Spleen (tissue), 11 donors: ENCODE measurements at regions not wholly inside any gene's neighbourhood (a gene's known extent, or its start where the extent isn't known, plus 50 kb on each side); places are given as distances from the start of the nearest gene placed in this dataset.

Experiments used
- DNase-seq: peaks from one replicate; pipeline ENCODE4 v3.0.0-alpha.2; 2020
- H3K27ac ChIP-seq, 8 donors: fragments of 200-600 bp; sonication (generic) in 7 of 8; 1 replicate in 4 of 8; 2 replicates in 4 of 8; pipeline versions ENCODE4 v1.5.0 to v1.8.0; 2016 to 2021; ENCODE audit warnings: inconsistent platforms in 4 of 8, mild to moderate bottlenecking in 4 of 8, moderate library complexity in 1 of 8
- H3K27me3 ChIP-seq, 7 donors: fragments of 200-600 bp; sonication (generic) in 6 of 7; replicated peaks in 1 of 7; 1 replicate in 4 of 7; 2 replicates in 3 of 7; pipeline versions ENCODE4 v1.5.0 to v1.8.0; 2016 to 2021; ENCODE audit warnings: inconsistent platforms in 3 of 7, mild to moderate bottlenecking in 1 of 7
- H3K36me3 ChIP-seq, 6 donors: fragments of 200-600 bp; sonication (generic) in 5 of 6; 1 replicate in 4 of 6; 2 replicates in 2 of 6; pipeline versions ENCODE4 v1.5.0 to v1.8.0; 2016 to 2021; ENCODE audit warnings: inconsistent platforms in 2 of 6
- H3K4me1 ChIP-seq, 6 donors: fragments of 200-600 bp; sonication (generic) in 5 of 6; 1 replicate in 3 of 6; 2 replicates in 3 of 6; pipeline versions ENCODE4 v1.5.0 to v1.8.0; 2016 to 2021; ENCODE audit warnings: inconsistent platforms in 3 of 6
- H3K4me3 ChIP-seq, 8 donors: fragments of 200-600 bp; sonication (generic) in 7 of 8; 1 replicate in 4 of 8; 2 replicates in 4 of 8; pipeline versions ENCODE4 v1.5.0 to v1.8.0; 2016 to 2021; ENCODE audit warnings: inconsistent platforms in 4 of 8, mild to moderate bottlenecking in 4 of 8, moderate library complexity in 2 of 8
- H3K9me3 ChIP-seq, 8 donors: fragments of 200-600 bp; sonication (generic) in 7 of 8; 1 replicate in 4 of 8; 2 replicates in 4 of 8; pipeline versions ENCODE4 v1.5.0 to v1.8.0; 2016 to 2021; ENCODE audit warnings: inconsistent platforms in 4 of 8
- CTCF ChIP-seq, 11 experiments: fragments of 200-600 bp in 7 of 11; fragments of 450-650 bp in 4 of 11; sonication (generic) in 4 of 11; IDR thresholded peaks in 8 of 11; conservative IDR thresholded peaks in 3 of 11; 1 replicate in 7 of 11; 2 replicates in 4 of 11; pipeline versions ENCODE4 v1.4.0 to v1.8.0; 2016 to 2021; ENCODE audit warnings: antibody characterized with exemption in 11 of 11, inconsistent platforms in 4 of 11, mild to moderate bottlenecking in 1 of 11
- POLR2A ChIP-seq, 3 donors: fragments of 450-650 bp; IDR thresholded peaks; one replicate each; pipeline ENCODE4 v1.5.1; 2017; ENCODE audit warnings: antibody characterized with exemption in 3 of 3, mild to moderate bottlenecking in 1 of 3
- POLR2AphosphoS5 ChIP-seq, 3 donors: sonication (generic); formaldehyde crosslinking; IDR thresholded peaks; one replicate each; pipeline ENCODE4 v1.5.1; 2017; ENCODE audit warnings: antibody characterized with exemption in 3 of 3
- WGBS, 5 donors: extraction: QIAGEN DNeasy Blood & Tissue Kit in 3 of 5; methylation state at CpG; one replicate each; pipeline versions ENCODE4 v1.1.5 to v1.1.7; 2013 to 2018; 5-methylcytosine and 5-hydroxymethylcytosine counted together
- intact Hi-C: fragments of 100-400 bp; cut with DNase I; formaldehyde crosslinking; loops from one replicate; pipeline ENCODE4 v1.15.0; 2023; ENCODE audit warnings: low total_unique reads
- donor health status: healthy with polysubstance abuse.
- donor health status: DM: no; HTN: no; CAD: no; lungs with moderate emphysema.
- donor health status: DM: no; HTN: no; CAD: no.
- donor health status: Bipolar disorder and iron deficiency.
- donor health status: healthy.
- donor health status: DM: no; HTN: no; CAD: no.
- donor health status: DM: yes; HTN: yes; CAD: no.

DNA sequence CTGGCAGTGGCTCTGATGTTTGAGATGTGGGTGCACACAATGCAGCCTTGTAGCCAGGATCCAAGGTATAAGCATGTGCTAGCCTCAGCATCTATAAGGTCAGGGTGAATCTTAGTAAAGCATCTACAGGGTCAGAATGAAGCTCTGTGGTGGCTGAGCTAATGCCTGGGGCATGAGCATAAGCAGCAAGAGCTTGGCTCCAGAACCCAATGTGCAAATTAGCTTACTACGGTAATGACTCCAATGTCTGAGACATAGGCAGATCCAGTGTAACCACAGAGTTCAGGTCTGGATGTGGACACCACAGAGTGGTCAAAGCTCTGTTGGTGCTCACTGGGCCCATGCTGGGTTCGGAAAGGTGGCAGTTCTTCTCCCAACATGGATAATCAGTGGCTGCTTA is 304.5 kb upstream of the NECTIN3 start:
- Histone ChIP-seq H3K27ac (no peak overlapping the region), H3K4me3 (no peak overlapping the region), H3K36me3 (no peaks in the 10 kb centered on the region), H3K9me3 (peaks cover 0 to 24% (median 6%) of the 10 kb centered on the region in 8 donors), H3K4me1 (no peaks in the 10 kb centered on the region), H3K27me3 (no peaks in the 10 kb centered on the region)
- DNase-seq = no peak
- TF ChIP-seq POLR2AphosphoS5 (IDR thresholded peaks at IDR 0.05) (no peak), POLR2A (IDR thresholded peaks at IDR 0.05) (no peak), CTCF (IDR thresholded peaks at IDR 0.05 in 8 of 11, conservative IDR thresholded peaks at IDR 0.05 in 3 of 11) (no peak)
- intact Hi-C loops = no loop called here
- WGBS, 5 donors = 65 to 83% (median 79%) methylated on average over 2 of the region's 2 CpGs

DNA sequence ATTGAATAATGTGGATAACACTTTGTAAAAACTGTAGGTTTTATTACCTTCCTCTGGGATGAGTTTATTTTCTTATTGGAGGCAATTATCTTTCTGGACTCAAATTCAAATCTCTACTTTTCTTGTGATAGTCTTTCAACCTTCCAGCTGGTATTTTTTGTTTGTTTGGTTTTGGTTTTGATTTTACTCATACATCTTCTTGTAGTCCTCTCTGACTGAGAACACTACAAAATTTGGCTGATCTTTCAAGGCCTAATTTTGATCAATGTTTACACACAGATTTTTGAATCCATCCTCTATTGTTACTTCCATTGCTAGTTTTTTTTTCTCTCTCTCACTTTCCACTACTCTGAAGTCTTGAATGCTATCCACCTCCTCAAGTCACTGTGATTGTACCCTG is 303.8 kb upstream of the NECTIN3 start:
- Histone ChIP-seq H3K27ac (no peak overlapping the region), H3K36me3 (no peaks in the 10 kb centered on the region), H3K9me3 (peaks cover 0 to 24% (median 6%) of the 10 kb centered on the region in 8 donors), H3K27me3 (no peaks in the 10 kb centered on the region), H3K4me3 (no peak overlapping the region), H3K4me1 (no peaks in the 10 kb centered on the region)
- intact Hi-C loops = no loop called here
- no peak for TF ChIP-seq POLR2AphosphoS5 (IDR thresholded peaks at IDR 0.05)
- no peak for DNase-seq

DNA sequence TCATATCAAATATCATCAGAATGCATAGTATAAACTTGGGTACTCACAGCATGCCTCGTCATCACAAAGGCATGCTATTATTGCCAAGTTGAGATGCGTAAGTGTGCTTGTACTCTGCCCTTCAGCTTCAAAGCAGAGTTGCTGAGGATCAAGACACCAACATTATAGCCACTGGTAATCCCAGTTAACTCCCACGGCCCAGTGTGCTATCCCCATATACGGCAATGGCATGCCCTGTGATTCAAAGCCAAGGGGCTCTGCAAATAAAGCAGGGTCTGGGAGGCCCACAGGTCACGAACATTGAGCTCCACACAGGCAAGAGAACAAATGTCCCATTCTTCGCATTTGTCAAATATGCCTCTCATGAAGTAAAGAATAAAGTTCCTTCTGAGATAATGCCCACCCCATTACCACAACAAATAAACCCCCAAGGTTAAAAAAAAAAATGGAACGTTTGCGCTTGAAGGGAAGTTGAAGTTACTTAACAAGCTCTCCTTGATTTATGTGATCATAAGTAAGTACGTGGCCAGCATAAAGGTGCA is 298.1 kb upstream of the NECTIN3 start:
- no peak for DNase-seq
- WGBS, 5 donors = 70 to 78% (median 73%) methylated on average over 9 of the region's 9 CpGs
- no peak for TF ChIP-seq POLR2AphosphoS5 (IDR thresholded peaks at IDR 0.05)
- TF ChIP-seq POLR2A (IDR thresholded peaks at IDR 0.05) = no peak
- no peak for TF ChIP-seq CTCF (IDR thresholded peaks at IDR 0.05 in 8 of 11, conservative IDR thresholded peaks at IDR 0.05 in 3 of 11)
- Histone ChIP-seq H3K27me3 (no peaks in the 10 kb centered on the region), H3K9me3 (peaks cover 0 to 7% (median 0%) of the 10 kb centered on the region in 8 donors), H3K4me3 (no peak overlapping the region), H3K4me1 (no peaks in the 10 kb centered on the region), H3K27ac (no peak overlapping the region), H3K36me3 (no peaks in the 10 kb centered on the region)
- intact Hi-C loops = no loop called here

DNA sequence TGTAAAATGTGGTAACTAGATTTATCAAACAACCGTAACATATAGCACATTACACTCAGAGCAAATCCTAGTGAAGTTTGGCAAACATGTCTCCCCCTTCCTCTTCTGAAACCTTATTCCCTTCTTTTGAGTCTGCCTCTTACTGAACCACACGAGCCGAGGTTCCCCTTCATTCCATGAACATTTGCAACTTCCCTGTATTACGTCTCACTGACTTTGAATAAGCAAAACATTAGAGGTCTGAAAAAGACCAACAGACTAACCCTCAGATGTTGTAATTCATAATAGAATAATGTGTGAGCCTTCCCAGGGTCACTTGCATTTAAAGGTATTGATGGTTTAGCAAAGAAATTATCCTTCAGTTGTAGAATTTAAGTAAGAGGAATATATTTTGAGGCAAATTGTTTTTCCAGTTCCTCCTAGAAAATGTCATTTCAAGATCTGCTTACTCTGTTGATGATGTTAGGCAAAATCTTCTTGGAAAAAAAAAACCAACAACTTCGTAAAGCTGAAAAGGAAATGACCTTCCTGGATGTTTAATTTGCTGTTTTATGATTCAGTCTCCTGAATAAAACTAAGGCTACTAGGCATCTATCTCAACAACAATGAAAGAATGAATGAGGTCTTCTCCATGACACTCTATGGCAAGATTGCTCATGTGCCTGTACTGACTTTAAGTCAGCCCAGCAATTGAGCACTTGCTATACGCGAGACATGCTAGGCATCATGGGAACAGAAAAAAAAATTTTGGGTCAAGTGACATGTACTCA is 296.9 kb upstream of the NECTIN3 start:
- Histone ChIP-seq H3K9me3 (no peaks in the 10 kb centered on the region), H3K4me3 (no peak overlapping the region), H3K27ac (no peak overlapping the region), H3K27me3 (no peaks in the 10 kb centered on the region), H3K4me1 (no peaks in the 10 kb centered on the region), H3K36me3 (no peaks in the 10 kb centered on the region)
- TF ChIP-seq POLR2A (IDR thresholded peaks at IDR 0.05) = no peak
- TF ChIP-seq CTCF (IDR thresholded peaks at IDR 0.05 in 8 of 11, conservative IDR thresholded peaks at IDR 0.05 in 3 of 11) = no peak
- TF ChIP-seq POLR2AphosphoS5 (IDR thresholded peaks at IDR 0.05) = no peak
- no peak for DNase-seq
- WGBS, 5 donors = 73 to 78% (median 76%) methylated on average over 7 of the region's 7 CpGs
- intact Hi-C loops = no loop called here
